Effector memory CD8-positive, alpha-beta T cell (primary cell): ENCODE measurements at regions not wholly inside any gene's neighbourhood (a gene's known extent, or its start where the extent isn't known, plus 50 kb on each side); places are given as distances from the start of the nearest gene placed in this dataset.

Experiments
- ATAC-seq: fragments of 150-1000 bp; cut with Tn5 transposase; replicated peaks from 2 replicates; pipeline ENCODE4 v1.10.0; 2021; ENCODE audit warnings: mild to moderate bottlenecking, moderate library complexity
- DNase-seq, 3 experiments: peaks; one replicate each; pipeline ENCODE4 v3.0.0; 2021
- H3K27ac Mint-ChIP-seq, 2 donors: one replicate each; pipeline ENCODE4 v1.8.0; 2022; ENCODE audit warnings: mild to moderate bottlenecking in 2 of 2, mixed read lengths in 2 of 2, moderate library complexity in 2 of 2
- H3K27me3 Mint-ChIP-seq, 2 donors: one replicate each; pipeline ENCODE4 v1.8.0; 2022; ENCODE audit warnings: mixed read lengths in 2 of 2
- H3K36me3 Mint-ChIP-seq: one replicate; pipeline ENCODE4 v1.8.0; 2022; ENCODE audit warnings: mild to moderate bottlenecking, moderate library complexity, mixed read lengths; ENCODE audit not compliant: insufficient read depth
- H3K4me1 Mint-ChIP-seq, 2 donors: one replicate each; pipeline ENCODE4 v1.8.0; 2022; ENCODE audit warnings: low read depth in 2 of 2, mixed read lengths in 2 of 2
- H3K4me3 Mint-ChIP-seq, 2 donors: one replicate each; pipeline ENCODE4 v1.8.0; 2022; ENCODE audit warnings: mild to moderate bottlenecking in 2 of 2, mixed read lengths in 2 of 2, moderate library complexity in 2 of 2
- H3K9me3 Mint-ChIP-seq, 2 donors: one replicate each; pipeline ENCODE4 v1.8.0; 2022; ENCODE audit warnings: mixed read lengths in 2 of 2

DNA sequence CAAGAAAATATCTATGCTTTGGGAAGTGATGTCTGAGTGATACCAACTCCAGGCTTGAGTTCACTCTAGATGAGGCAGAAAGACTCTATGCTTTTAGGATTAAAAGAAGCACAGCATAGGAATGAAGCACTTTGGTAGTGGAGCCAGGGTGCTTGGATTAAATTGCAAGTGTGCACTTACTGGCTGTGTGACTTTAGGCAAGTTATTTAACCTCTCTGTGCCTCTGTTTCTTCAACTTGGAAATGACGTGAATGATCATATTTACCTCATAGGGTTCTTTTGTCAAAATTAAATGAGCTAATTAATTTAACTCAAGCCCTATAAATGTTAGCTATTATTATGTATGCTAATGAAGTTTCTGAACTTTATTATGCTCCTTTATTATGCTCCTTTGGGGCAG is 446.1 kb downstream of the TTLL7 start:
- ATAC-seq (no peak), DNase-seq (no peak)
- Mint-ChIP-seq H3K4me1 (no peaks in the 10 kb centered on the region), H3K27ac (no peak overlapping the region), H3K4me3 (no peak overlapping the region), H3K9me3 (peaks cover 7 to 12% of the 10 kb centered on the region in 2 donors), H3K36me3 (no peaks in the 10 kb centered on the region), H3K27me3 (no peaks in the 10 kb centered on the region)

DNA sequence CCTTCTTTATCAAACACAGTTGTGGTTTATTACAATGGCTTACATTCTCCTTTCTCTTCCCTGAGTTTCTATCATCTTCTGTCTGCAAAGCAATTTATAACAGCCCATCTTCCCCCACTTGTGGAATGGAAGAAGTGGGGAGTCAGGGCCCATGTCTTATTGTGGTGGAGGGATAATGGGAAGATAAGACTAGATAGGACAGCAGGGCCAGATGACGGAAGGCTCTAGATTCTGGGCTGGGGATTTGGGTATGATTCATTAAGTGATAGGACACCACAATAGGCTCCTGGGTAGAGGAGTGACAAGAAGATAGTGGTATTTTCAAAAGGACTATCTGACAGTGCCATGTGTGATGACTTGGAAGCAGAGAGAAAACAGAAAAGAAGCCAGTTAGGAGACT is 450.6 kb downstream of the TTLL7 start:
- Mint-ChIP-seq H3K27me3 (no peaks in the 10 kb centered on the region), H3K27ac (no peak overlapping the region), H3K4me3 (no peak overlapping the region), H3K36me3 (no peaks in the 10 kb centered on the region), H3K9me3 (peaks cover 7 to 11% of the 10 kb centered on the region in 2 donors), H3K4me1 (no peaks in the 10 kb centered on the region)
- DNase-seq, result no peak
- ATAC-seq, result no peak

DNA sequence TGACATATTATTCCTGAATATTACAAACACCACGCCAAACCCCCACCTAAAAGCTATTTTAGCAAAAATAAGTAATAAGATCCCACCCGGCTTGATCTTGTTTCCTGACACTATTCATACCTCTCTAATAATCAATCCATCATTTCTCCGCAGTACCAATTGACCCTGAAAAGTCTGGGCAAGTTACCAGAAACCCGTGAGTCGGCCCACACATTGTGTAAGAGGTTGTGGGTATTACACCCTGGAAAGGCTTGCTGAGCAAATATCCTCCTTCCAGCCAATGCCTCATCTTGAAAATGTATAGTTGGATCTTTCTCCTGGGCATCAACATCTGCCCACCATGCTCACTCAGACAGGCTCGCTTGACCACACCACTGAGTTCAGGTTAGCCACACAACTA is 451.0 kb downstream of the TTLL7 start:
- Mint-ChIP-seq H3K9me3 (peaks cover 7 to 11% of the 10 kb centered on the region in 2 donors), H3K27me3 (no peaks in the 10 kb centered on the region), H3K27ac (no peak overlapping the region), H3K4me1 (no peaks in the 10 kb centered on the region), H3K4me3 (no peak overlapping the region), H3K36me3 (no peaks in the 10 kb centered on the region)
- no peak for ATAC-seq
- no peak for DNase-seq

DNA sequence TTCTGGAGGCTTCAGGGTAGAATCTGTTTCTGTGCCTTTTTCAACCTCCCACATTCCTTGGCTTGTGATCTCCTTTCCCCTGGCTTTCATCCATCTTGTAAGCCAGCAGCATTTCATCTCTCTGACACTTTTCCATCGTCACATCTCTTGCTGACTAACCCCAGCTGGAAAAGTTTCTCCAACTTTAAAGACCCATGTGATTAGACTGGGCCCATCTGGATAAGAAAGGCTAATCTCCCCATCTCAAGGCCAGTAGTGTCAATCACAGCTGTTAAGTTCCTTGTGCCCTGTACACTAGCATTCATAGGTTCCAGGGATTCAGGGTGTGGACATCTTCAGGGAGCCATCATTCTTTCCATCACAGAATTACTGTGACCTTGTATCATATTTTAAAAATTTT is 452.1 kb downstream of the TTLL7 start:
- Mint-ChIP-seq H3K4me1 (no peaks in the 10 kb centered on the region), H3K4me3 (no peak overlapping the region), H3K9me3 (peaks cover 11 to 12% of the 10 kb centered on the region in 2 donors), H3K36me3 (no peaks in the 10 kb centered on the region), H3K27me3 (no peaks in the 10 kb centered on the region), H3K27ac (no peak overlapping the region)
- no peak for DNase-seq
- ATAC-seq, result no peak

DNA sequence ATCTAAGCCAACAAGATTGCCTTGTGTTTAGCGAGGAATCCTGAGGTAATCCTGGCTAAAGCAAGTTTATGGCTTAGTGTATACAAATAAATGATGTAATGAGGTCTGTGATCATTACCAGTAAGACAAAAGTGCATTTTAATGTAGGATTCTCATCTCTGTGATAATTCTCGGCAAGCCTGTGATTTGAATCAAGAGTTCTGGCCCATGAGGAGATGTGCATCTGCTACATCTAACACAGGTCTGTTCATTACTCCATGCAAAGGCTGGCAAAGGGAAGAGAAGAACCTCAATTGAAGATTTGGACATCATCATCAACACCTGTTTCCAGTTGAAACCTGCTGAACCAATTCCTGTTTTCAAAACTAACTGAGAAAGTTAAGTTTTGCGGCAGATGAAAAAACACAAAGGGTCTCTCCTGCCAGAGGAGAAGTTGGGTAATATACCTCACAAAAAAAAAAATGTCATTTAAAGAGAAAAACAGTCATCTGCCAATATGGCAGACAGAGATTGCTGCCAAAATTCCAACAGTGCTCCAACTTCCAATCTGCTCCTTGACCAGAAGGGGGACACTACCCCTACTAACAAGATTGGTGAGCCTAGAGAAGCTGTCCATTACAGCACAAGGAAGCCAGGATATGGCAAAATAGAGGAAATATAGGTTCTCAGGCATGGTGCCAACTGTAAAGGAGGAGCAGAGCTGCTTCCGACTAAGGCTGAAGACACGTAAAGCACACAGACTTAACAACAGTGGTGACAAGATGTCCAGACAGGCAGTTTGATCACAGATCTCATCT is 453.7 kb downstream of the TTLL7 start:
- H3K27me3 Mint-ChIP-seq, result no peaks in the 10 kb centered on the region
- H3K36me3 Mint-ChIP-seq, result no peaks in the 10 kb centered on the region
- DNase-seq (no peak), ATAC-seq (no peak)
- no peak overlapping the region for H3K4me3 Mint-ChIP-seq
- peaks cover 7 to 14% of the 10 kb centered on the region in 2 donors for H3K9me3 Mint-ChIP-seq
- no peak overlapping the region for H3K27ac Mint-ChIP-seq
- no peaks in the 10 kb centered on the region for H3K4me1 Mint-ChIP-seq

DNA sequence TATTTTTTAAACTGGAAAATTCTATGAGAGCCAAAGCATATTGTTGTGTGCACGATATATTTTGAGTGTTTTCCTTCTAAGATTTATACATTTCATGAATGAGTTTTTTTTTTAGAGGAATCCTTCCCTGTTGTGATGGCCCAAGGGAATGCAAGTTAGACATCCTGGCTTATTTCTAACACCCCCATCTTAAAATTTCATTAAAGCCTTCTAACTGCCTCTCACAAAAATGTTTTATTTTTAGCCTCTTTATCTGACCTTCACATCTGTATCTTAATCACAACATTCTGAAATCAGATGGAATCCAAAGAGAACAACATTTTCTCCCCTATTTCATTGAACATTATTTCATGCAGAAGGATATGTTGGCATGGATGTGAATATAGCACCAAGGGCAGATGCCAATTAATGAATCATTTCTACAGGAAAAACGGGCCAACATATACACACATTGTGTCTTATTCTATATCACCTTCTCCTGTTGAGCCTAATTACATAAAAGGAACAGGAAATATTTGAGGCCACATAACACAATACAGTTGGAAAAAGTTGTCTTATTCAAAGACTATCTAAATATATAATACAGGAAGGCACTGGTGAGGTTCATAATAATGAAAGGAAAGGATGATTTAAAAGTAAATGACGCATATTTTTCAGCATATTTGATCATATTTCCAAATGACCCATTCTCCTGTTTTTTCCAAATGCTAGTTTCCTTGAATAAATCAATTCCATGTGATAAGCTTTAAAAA is 455.5 kb downstream of the TTLL7 start:
- H3K36me3 Mint-ChIP-seq, result no peaks in the 10 kb centered on the region
- no peak overlapping the region for H3K27ac Mint-ChIP-seq
- H3K4me3 Mint-ChIP-seq, result no peak overlapping the region
- ATAC-seq (no peak), DNase-seq (no peak)
- no peaks in the 10 kb centered on the region for H3K27me3 Mint-ChIP-seq
- peaks cover 6 to 14% of the 10 kb centered on the region in 2 donors for H3K9me3 Mint-ChIP-seq
- no peaks in the 10 kb centered on the region for H3K4me1 Mint-ChIP-seq

DNA sequence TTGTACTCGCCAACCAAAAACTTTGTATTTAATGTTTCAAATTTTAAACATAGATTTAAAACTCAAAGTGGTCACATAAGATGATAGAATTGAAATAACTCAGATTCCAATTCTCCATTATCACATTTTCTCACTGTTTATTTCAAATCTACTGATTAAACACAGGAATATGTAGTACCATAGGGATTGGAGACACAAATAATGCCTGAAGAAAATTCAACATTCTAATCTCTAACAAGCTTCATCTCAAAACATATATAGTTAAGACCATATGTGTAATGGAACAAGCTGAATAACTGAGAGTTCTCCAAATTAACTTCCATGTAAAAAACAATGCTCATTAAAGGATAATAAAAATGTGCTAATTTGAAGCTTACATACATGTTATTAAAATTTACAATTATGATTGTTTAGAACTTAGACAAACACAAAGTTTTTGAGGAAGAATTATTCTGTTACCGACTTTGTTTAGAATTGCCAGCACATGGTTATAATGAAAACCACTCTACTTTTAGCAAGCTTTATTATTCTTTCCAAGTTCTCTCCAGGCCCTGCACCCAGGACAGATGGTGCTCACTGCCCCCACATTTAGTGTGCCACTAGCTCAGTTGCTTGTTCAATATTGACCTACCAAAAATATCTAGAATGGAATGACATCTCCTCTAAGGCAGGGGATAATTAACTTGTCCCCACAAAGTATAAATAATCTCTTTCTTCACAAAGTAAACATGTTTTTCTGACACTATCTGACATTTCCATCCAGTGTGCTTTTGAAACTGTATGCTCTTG is 467.2 kb downstream of the TTLL7 start:
- no peak for DNase-seq
- no peaks in the 10 kb centered on the region for H3K27me3 Mint-ChIP-seq
- H3K27ac Mint-ChIP-seq, result no peak overlapping the region
- peaks cover 0 to 11% of the 10 kb centered on the region in 2 donors for H3K9me3 Mint-ChIP-seq
- no peak for ATAC-seq
- H3K4me1 Mint-ChIP-seq, result no peaks in the 10 kb centered on the region
- no peak overlapping the region for H3K4me3 Mint-ChIP-seq
- no peaks in the 10 kb centered on the region for H3K36me3 Mint-ChIP-seq

DNA sequence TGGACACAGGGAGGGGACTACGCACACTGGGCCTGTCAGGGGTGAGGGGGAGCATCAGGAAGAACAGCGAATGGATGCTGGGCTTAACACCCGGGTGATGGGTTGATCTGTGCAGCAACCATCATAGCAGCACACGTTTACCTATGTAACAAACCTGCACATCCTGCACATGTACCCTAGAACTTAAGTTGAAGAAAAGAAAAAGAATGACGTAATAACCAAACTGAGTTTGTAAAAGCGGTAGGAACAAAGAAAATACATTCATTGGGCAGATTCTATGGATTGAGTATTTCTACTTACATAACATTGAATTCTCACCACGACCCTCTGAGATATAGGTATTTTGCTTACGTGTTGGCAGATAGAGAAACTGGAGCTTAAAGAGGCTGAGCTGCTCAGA is 468.4 kb downstream of the TTLL7 start:
- Mint-ChIP-seq H3K4me3 (no peak overlapping the region), H3K9me3 (peaks cover 0 to 11% of the 10 kb centered on the region in 2 donors), H3K36me3 (no peaks in the 10 kb centered on the region), H3K27ac (no peak overlapping the region), H3K4me1 (no peaks in the 10 kb centered on the region), H3K27me3 (no peaks in the 10 kb centered on the region)
- DNase-seq (no peak), ATAC-seq (no peak)

DNA sequence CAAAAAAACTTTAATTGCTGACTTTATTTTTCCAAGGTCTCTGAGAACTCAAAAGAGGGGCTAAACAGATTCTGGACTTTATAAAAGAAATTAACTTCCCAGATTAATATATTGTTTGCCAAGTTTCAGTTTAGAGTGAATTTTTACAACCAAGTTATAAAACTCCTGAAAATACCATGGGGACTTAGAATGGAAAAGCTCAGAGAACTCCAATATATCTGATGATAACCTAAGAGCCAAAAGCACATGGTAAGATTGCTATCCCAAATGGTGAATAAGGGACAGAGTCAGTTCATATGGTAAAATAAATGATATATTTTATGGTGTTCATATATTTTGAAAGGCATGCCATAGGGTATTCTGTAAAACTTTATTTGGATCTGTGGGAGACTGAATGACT is 470.9 kb downstream of the TTLL7 start:
- ATAC-seq, result no peak
- Mint-ChIP-seq H3K27ac (no peak overlapping the region), H3K36me3 (no peaks in the 10 kb centered on the region), H3K27me3 (no peaks in the 10 kb centered on the region), H3K4me3 (no peak overlapping the region), H3K4me1 (no peaks in the 10 kb centered on the region), H3K9me3 (no peaks in the 10 kb centered on the region)
- no peak for DNase-seq

DNA sequence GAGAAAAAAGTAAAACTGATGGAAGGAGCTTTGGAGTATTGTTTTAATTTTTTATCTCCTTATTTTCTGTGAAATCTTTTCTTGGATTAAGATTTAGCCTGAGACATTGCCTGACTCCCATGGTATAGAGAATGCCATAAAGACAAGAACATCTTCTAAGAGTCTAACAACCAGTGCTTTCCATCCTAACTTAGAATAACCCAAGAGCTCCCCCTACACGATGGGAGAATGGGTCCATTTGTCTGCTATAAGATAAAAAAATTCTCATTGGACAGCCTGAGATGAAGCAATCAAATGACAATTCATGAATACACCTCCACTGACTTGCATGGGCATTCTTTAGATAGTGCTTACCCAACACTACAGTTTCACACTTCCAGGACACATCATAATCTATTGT is 478.1 kb downstream of the TTLL7 start:
- H3K4me3 Mint-ChIP-seq, result no peak overlapping the region
- ATAC-seq (no peak), DNase-seq (no peak)
- no peaks in the 10 kb centered on the region for H3K4me1 Mint-ChIP-seq
- no peaks in the 10 kb centered on the region for H3K36me3 Mint-ChIP-seq
- no peak overlapping the region for H3K27ac Mint-ChIP-seq
- no peaks in the 10 kb centered on the region for H3K27me3 Mint-ChIP-seq
- H3K9me3 Mint-ChIP-seq, result peaks cover 0 to 2% of the 10 kb centered on the region in 2 donors

DNA sequence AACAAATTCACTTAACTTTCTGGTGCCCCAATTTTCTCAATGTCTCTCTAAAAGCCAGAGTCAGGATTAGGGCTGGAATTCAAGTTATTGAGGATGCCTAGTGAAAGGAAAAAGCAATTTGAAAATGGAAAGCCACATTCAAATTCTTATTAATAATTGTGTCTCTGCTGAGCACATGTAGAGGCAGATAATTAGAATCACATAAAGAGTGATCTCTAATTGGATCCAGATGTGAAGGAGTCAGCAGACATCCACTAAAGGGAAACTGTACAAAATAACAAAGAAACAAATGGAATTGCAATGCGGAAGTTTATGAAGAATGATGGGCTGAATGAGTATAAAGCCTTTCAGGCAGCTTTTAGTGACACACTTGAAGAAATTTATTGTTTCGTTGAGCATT is 482.6 kb downstream of the TTLL7 start:
- Mint-ChIP-seq H3K9me3 (peaks cover 0 to 1% of the 10 kb centered on the region in 2 donors), H3K27ac (no peak overlapping the region), H3K4me1 (no peaks in the 10 kb centered on the region), H3K27me3 (no peaks in the 10 kb centered on the region), H3K4me3 (no peak overlapping the region), H3K36me3 (no peaks in the 10 kb centered on the region)
- ATAC-seq (no peak), DNase-seq (no peak)

DNA sequence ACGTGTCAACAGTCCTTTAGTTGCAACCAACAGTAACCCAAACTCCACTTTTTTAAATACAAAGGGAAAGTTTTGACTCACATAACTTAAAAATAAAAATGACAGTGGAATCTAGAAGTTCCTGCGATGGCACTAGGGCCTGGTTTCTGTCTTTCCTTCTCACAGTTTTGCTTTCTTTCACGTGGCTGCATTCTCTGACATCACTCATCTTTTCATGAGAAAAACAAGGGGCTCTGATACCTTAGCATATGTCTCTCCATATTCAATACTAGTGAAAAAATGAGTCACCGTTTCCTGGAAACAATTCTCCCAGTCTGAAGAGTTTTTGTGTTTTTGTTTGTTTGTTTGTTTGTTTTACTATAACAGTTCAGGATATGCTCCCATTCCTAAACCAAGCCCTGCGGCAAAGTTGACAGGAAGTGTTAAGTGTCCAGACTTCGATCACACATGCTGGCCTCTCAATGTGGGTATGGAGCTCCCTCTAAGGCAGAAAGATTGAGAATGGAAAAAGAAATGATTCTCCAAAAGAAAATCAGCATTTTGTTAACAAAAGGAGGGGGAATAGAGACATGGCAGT is 483.3 kb downstream of the TTLL7 start:
- DNase-seq, result no peak
- H3K9me3 Mint-ChIP-seq, result peaks cover 0 to 1% of the 10 kb centered on the region in 2 donors
- no peak overlapping the region for H3K27ac Mint-ChIP-seq
- H3K4me1 Mint-ChIP-seq, result no peaks in the 10 kb centered on the region
- ATAC-seq, result no peak
- no peaks in the 10 kb centered on the region for H3K27me3 Mint-ChIP-seq
- no peak overlapping the region for H3K4me3 Mint-ChIP-seq
- H3K36me3 Mint-ChIP-seq, result no peaks in the 10 kb centered on the region

DNA sequence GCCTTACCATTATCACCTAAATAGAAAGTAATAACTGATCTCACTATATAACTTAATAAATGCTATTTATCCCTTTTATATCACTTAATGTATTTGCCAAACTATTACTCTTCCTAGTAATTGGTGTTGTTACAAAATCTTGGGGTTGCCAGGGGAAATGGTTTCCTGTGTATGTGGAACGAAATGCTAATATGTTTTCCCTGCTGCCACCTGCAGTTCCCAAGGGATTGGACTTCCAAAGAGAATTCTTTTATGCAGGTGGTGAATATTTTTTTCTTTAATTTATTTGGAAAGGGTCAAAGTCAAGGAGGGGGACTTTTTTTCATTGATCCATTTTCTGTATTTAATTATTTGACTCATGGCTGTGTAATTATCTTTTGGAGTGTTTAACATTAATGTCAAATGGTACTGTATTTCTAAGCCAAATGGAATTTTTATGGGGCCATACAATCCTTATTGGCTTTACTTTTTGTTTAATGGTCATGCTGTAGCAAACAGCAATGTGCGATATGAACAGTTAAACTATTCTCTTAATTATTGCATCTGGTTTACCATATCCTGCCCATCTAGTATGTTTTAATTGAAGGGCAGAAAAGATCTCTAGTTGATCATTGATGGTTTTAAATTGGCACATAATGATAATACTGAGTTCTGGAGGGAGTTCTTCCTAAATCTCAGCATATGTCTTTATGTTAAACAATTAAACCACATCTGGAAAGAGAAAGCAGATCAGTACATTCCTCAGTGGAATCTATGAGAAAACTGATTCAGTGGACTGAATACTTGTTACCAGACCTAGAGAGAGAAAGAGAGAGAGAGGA is 486.3 kb downstream of the TTLL7 start:
- no peaks in the 10 kb centered on the region for H3K4me1 Mint-ChIP-seq
- no peaks in the 10 kb centered on the region for H3K27me3 Mint-ChIP-seq
- DNase-seq (no peak), ATAC-seq (no peak)
- H3K27ac Mint-ChIP-seq, result no peak overlapping the region
- H3K36me3 Mint-ChIP-seq, result no peaks in the 10 kb centered on the region
- peaks cover 0 to 1% of the 10 kb centered on the region in 2 donors for H3K9me3 Mint-ChIP-seq
- H3K4me3 Mint-ChIP-seq, result no peak overlapping the region
